ENCODE measurements at regions not wholly inside any gene's neighbourhood (a gene's known extent, or its start where the extent isn't known, plus 50 kb on each side); places are given as distances from the start of the nearest gene placed in this dataset.

- TF ChIP-seq SUZ12 (IDR thresholded peaks at IDR 0.05; ENCODE audit: low read length) (no peak), ASH2L (IDR thresholded peaks at IDR 0.05; ENCODE audit: low read length) (no peak), CTCF (IDR thresholded peaks at IDR 0.05; ENCODE audit: control extremely low read depth in 1 of 3, insufficient read depth in 1 of 3, low read depth in 1 of 3, low read length in 3 of 3) (no peak)
Measured at GRCh38 chr3:74801924-74802323, 187.5 kb upstream of the CNTN3 start.
